SK-N-MC (cell line): ENCODE measurements at regions not wholly inside any gene's neighbourhood (a gene's known extent, or its start where the extent isn't known, plus 50 kb on each side); places are given as distances from the start of the nearest gene placed in this dataset.

Experiments used
- EZH2 ChIP-seq: fragments of 200-600 bp; sonication (generic); IDR thresholded peaks from one replicate; pipeline ENCODE4 v1.6.1; 2017; ENCODE audit warnings: antibody characterized with exemption
- POLR2AphosphoS5 ChIP-seq: IDR thresholded peaks from 2 replicates; pipeline ENCODE4 v1.6.1; 2012; ENCODE audit warnings: mild to moderate bottlenecking, low read depth, low read length, borderline replicate concordance

DNA sequence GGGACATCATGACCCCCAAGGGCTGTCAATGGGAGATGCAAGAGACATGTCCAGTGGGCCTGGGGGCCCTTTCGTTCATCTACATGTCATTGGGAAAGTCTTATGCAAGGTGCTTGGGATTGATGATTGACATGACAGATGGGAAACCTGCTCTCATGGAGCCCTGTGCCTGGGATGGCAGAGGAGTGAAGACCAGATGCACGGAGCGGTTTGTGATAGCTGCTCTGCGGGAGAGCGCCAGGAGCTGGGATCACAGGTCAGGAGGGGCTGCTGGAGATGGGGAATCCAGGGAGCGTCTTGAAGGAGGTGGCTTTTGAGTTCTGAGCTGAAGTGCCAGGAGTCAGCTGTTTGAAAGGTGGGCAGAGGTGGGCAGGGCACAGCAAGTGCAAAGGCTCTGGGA lies 104.3 kb downstream of the FGF18 start:
- TF ChIP-seq EZH2 (no peak), POLR2AphosphoS5 (no peak)
